Thymus (tissue), 11 donors: ENCODE measurements at regions not wholly inside any gene's neighbourhood (a gene's known extent, or its start where the extent isn't known, plus 50 kb on each side); places are given as distances from the start of the nearest gene placed in this dataset.

Experiments used
- DNase-seq, 9 donors: peaks; one replicate each; pipeline ENCODE4 v3.0.0-alpha.2; 2013; ENCODE audit warnings: low spot score in 9 of 9, low read depth in 6 of 9, missing footprints in 1 of 9
- H3K27ac ChIP-seq, 2 donors: one replicate each; pipeline ENCODE4 v1.5.1; 2013; ENCODE audit warnings: control low read depth in 1 of 2, low read depth in 1 of 2, low read length in 1 of 2, mild to moderate bottlenecking in 1 of 2, moderate library complexity in 1 of 2
- H3K27me3 ChIP-seq, 2 donors: one replicate each; pipeline ENCODE4 v1.5.1; 2013; ENCODE audit warnings: low read length in 1 of 2; ENCODE audit not compliant: control insufficient read depth in 2 of 2, insufficient read depth in 1 of 2
- H3K36me3 ChIP-seq, 2 donors: one replicate each; pipeline ENCODE4 v1.5.1; 2013; ENCODE audit warnings: low read length in 1 of 2, mild to moderate bottlenecking in 1 of 2, moderate library complexity in 1 of 2; ENCODE audit not compliant: control insufficient read depth in 2 of 2, insufficient read depth in 2 of 2
- H3K4me1 ChIP-seq, 2 donors: one replicate each; pipeline ENCODE4 v1.5.1; 2013; ENCODE audit warnings: low read length in 2 of 2; ENCODE audit not compliant: control insufficient read depth in 2 of 2, insufficient read depth in 2 of 2
- H3K4me3 ChIP-seq, 2 donors: one replicate each; pipeline ENCODE4 v1.5.1; 2013; ENCODE audit warnings: low read length in 2 of 2, control low read depth in 1 of 2, mild to moderate bottlenecking in 1 of 2
- H3K9me3 ChIP-seq, 2 donors: one replicate each; pipeline ENCODE4 v1.5.1; 2013; ENCODE audit warnings: low read length in 1 of 2, mild to moderate bottlenecking in 1 of 2; ENCODE audit not compliant: control insufficient read depth in 2 of 2, insufficient read depth in 1 of 2
- WGBS: extraction: QIAGEN DNeasy Blood & Tissue Kit; methylation state at CpG from one replicate; pipeline ENCODE4 v1.1.7; 2013; 5-methylcytosine and 5-hydroxymethylcytosine counted together
- donor health status: healthy.

DNA sequence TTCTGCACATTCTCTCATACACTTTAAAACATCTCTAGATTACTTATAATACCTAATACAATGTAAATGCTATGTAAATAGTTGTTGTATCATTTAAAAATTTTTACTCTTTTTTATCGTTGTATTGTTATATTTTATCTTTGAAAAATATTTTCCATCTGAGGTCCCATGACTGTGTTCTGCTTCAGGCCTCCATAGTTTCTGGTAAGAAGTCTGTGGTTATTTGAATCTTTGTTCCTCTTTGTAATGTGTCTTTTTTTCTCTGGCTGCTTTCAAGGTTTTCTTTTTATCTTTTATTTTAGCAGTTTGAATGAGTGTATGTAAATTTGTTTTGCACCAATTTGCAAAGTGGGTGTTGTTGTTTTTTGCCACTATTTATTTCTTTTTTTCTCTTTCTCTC, 263.1 kb downstream of the RPS24 start:
- no peak overlapping the region for H3K4me3 ChIP-seq
- no peak overlapping the region for H3K27ac ChIP-seq
- H3K4me1 ChIP-seq = peaks cover under 1 to 14% of the 10 kb centered on the region in 2 donors
- WGBS = 5% methylated on average over 1 of the region's 1 CpG
- peaks cover 0 to 5% of the 10 kb centered on the region in 2 donors for H3K9me3 ChIP-seq
- H3K36me3 ChIP-seq = no peaks in the 10 kb centered on the region
- no peaks in the 10 kb centered on the region for H3K27me3 ChIP-seq
- DNase-seq = peak in 1 of 9 donors; percentile 42

GRCh38 chr10:78297997-78298396, 264.3 kb downstream of the RPS24 start:
- peaks cover 0 to 5% of the 10 kb centered on the region in 2 donors for H3K9me3 ChIP-seq
- H3K27ac ChIP-seq = no peak overlapping the region
- H3K36me3 ChIP-seq = no peaks in the 10 kb centered on the region
- peaks cover 9 to 18% of the 10 kb centered on the region in 2 donors for H3K4me1 ChIP-seq
- no peak overlapping the region for H3K4me3 ChIP-seq
- H3K27me3 ChIP-seq = no peaks in the 10 kb centered on the region
- no peak for DNase-seq
- 100% methylated on average over 1 of the region's 1 CpG for WGBS

DNA sequence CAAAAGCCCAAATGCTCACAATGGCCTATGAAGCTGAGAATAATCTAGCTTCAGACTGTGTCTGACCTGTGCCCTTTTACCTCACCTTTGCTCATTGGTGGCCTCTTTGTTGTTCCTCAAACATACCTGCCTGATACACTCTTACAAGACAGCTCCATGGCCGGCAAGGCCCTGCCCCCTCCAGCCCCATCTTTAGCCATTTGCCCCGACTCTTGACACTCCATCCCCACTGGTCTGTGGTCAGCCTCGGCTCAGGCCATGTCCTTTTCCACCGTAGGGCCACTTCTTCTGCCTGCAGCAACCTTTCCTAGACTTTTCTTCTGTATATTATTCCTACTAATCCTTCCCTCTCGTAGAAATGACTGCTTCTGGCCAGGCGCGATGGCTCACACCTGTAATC, 265.2 kb downstream of the RPS24 start:
- DNase-seq = no peak
- WGBS = 97% methylated on average over 7 of the region's 7 CpGs
- Histone ChIP-seq H3K9me3 (peaks cover 0 to 5% of the 10 kb centered on the region in 2 donors), H3K27ac (no peak overlapping the region), H3K36me3 (no peaks in the 10 kb centered on the region), H3K4me3 (no peak overlapping the region), H3K4me1 (peaks cover 9 to 23% of the 10 kb centered on the region in 2 donors), H3K27me3 (no peaks in the 10 kb centered on the region)

GRCh38 chr10:78299851-78300468, 266.3 kb downstream of the RPS24 start:
- no peak for DNase-seq
- Histone ChIP-seq H3K36me3 (no peaks in the 10 kb centered on the region), H3K9me3 (peaks cover 0 to 5% of the 10 kb centered on the region in 2 donors), H3K27me3 (no peaks in the 10 kb centered on the region), H3K4me3 (no peak overlapping the region), H3K27ac (peak overlapping the region in 1 of 2 donors; percentile 33), H3K4me1 (peaks cover 9 to 28% of the 10 kb centered on the region in 2 donors)
- WGBS = 57% methylated on average over 9 of the region's 9 CpGs

DNA sequence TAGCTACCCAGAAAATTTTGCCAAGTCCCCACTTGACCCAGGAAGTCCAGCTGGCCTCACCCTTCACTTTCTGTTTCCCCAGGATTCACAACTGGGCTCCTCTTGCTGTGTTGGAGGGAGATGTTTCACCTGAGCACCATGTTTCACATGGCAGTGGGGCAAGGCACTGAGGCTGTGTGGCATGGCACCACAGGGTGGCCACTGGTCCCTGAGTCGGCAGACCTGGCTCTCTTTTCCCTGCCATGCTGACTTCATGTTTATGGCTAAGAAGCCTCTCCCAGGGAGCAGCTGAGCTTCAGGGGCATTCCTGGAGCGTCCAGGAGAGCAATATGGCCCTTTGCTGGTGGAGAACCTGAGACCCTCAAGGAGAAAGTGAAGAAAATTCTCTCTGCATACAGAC, 266.9 kb downstream of the RPS24 start:
- Histone ChIP-seq H3K27ac (no peak overlapping the region), H3K4me1 (peaks cover 9 to 28% of the 10 kb centered on the region in 2 donors)
- no peak for DNase-seq

GRCh38 chr10:78301481-78301880, 267.8 kb downstream of the RPS24 start:
- WGBS = 94% methylated on average over 10 of the region's 10 CpGs
- H3K36me3 ChIP-seq = no peaks in the 10 kb centered on the region
- H3K4me1 ChIP-seq = peaks cover 9 to 28% of the 10 kb centered on the region in 2 donors
- H3K27ac ChIP-seq = no peak overlapping the region
- H3K9me3 ChIP-seq = peaks cover 0 to 5% of the 10 kb centered on the region in 2 donors
- H3K4me3 ChIP-seq = no peak overlapping the region
- DNase-seq = no peak
- H3K27me3 ChIP-seq = no peaks in the 10 kb centered on the region

More for the DNA sequence above, 266.9 kb downstream of the RPS24 start:
- Histone ChIP-seq H3K9me3 (peaks cover 0 to 5% of the 10 kb centered on the region in 2 donors), H3K4me3 (no peak overlapping the region), H3K36me3 (no peaks in the 10 kb centered on the region), H3K27me3 (no peaks in the 10 kb centered on the region)
- 99% methylated on average over 2 of the region's 2 CpGs for WGBS

- H3K27me3 ChIP-seq = no peaks in the 10 kb centered on the region
- DNase-seq = peak in 1 of 9 donors; percentile 19
- peak overlapping the region; percentile 87 to 95 for H3K27ac ChIP-seq
- no peaks in the 10 kb centered on the region for H3K36me3 ChIP-seq
- peaks cover 0 to 5% of the 10 kb centered on the region in 2 donors for H3K9me3 ChIP-seq
- 86% methylated on average over 11 of the region's 11 CpGs for WGBS
- peak overlapping the region; percentile 65 to 78 for H3K4me3 ChIP-seq
- H3K4me1 ChIP-seq = peaks cover 9 to 28% of the 10 kb centered on the region in 2 donors
These were observed 268.5 kb downstream of the RPS24 start for GRCh38 chr10:78301891-78302738.

- Histone ChIP-seq H3K4me1 (peaks cover 9 to 28% of the 10 kb centered on the region in 2 donors), H3K9me3 (peaks cover 0 to 5% of the 10 kb centered on the region in 2 donors), H3K27ac (peak overlapping the region; percentile 87 to 95), H3K4me3 (peak overlapping the region; percentile 65 to 78), H3K36me3 (no peaks in the 10 kb centered on the region), H3K27me3 (no peaks in the 10 kb centered on the region)
- WGBS = 1% methylated on average over 3 of the region's 3 CpGs
- DNase-seq = peak in 2 of 9 donors; percentile 43 to 58
These were observed 269.0 kb downstream of the RPS24 start for GRCh38 chr10:78302739-78302988.
